ENCODE measurements at regions not wholly inside any gene's neighbourhood (a gene's known extent, or its start where the extent isn't known, plus 50 kb on each side); places are given as distances from the start of the nearest gene placed in this dataset.
A peak's percentile ranks its signal among the peaks of the same experiment; 100 is the strongest.

DNA sequence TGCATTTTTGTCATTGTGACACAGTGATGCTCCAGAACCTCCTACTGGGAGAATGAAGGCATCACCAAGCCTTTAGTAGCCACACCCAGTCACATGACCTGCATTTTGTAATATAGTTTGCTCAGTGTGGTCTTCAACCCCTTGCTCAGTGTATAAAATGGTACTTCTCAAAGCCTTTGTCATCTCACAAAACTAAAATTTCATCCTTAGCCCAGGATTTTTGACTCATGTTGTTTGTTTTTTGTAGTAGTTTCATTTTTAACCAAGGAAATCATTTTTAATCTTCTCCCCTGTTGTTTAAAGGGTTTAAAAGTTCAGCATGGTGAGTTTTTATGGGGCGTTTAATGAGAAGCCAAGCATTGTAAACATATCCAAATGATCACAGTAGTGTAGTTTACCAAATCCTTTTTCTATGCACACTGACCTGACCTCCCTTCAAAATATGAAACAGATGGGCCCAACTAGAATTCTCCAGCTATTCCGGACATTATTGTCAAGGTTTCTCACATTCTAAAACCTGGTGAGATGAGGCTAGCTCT lies 123.5 kb upstream of the IL12A start:
- peak overlapping the region in 1 of 8 donors; percentile 11 for H3K27ac ChIP-seq
- no peak for DNase-seq
- H3K4me1 ChIP-seq, result peaks cover 6 to 24% (median 16%) of the 10 kb centered on the region in 6 donors
- H3K4me3 ChIP-seq, result no peak overlapping the region
- H3K27me3 ChIP-seq (replicated peaks in 1 of 7), result no peaks in the 10 kb centered on the region
- intact Hi-C loops (cut with DNase I; ENCODE audit: low total_unique reads), result no loop called here
- no peaks in the 10 kb centered on the region for H3K9me3 ChIP-seq
- WGBS, 5 donors, result 77 to 93% (median 87%) methylated on average over 2 of the region's 2 CpGs
- TF ChIP-seq POLR2A (IDR thresholded peaks at IDR 0.05) (no peak), POLR2AphosphoS5 (IDR thresholded peaks at IDR 0.05) (no peak)
- TF ChIP-seq, protein P1, sequence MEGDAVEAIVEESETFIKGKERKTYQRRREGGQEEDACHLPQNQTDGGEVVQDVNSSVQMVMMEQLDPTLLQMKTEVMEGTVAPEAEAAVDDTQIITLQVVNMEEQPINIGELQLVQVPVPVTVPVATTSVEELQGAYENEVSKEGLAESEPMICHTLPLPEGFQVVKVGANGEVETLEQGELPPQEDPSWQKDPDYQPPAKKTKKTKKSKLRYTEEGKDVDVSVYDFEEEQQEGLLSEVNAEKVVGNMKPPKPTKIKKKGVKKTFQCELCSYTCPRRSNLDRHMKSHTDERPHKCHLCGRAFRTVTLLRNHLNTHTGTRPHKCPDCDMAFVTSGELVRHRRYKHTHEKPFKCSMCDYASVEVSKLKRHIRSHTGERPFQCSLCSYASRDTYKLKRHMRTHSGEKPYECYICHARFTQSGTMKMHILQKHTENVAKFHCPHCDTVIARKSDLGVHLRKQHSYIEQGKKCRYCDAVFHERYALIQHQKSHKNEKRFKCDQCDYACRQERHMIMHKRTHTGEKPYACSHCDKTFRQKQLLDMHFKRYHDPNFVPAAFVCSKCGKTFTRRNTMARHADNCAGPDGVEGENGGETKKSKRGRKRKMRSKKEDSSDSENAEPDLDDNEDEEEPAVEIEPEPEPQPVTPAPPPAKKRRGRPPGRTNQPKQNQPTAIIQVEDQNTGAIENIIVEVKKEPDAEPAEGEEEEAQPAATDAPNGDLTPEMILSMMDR (IDR thresholded peaks at IDR 0.05 in 8 of 11, conservative IDR thresholded peaks at IDR 0.05 in 3 of 11), result no peak
- H3K36me3 ChIP-seq, result no peaks in the 10 kb centered on the region

DNA sequence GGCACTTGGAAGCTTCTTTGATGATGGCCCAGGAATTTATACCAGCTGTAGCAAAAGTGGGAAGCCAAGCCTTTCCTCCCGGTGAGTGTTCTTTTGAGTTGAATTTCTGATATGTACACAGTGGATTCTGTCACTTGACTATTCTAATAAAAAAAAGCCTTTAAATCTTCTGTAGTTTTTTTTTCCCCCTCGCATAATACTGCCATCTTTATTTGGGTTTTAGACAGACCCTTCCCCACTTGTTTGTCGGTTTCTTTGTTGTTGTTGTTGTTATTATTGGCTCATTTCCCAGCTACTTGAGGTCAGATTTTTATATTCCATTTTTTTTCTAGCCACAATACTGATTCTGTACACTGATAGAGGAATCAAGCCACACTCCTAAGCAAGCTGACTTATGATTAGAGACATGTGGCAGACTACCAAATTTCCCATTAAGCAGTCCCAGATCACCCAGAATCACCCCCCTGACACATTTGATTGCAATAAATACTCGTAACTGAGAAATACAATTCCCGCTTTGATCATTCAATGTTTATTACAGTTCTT lies 122.4 kb upstream of the IL12A start:
- peak overlapping the region in 1 of 8 donors; percentile 11 for H3K27ac ChIP-seq
- no peaks in the 10 kb centered on the region for H3K27me3 ChIP-seq (replicated peaks in 1 of 7)
- DNase-seq, result no peak
- H3K36me3 ChIP-seq, result no peaks in the 10 kb centered on the region
- intact Hi-C loops (cut with DNase I; ENCODE audit: low total_unique reads), result no loop called here
- 58 to 73% (median 62%) methylated on average over 5 of the region's 5 CpGs for WGBS, 5 donors
- TF ChIP-seq POLR2AphosphoS5 (IDR thresholded peaks at IDR 0.05), result no peak
- TF ChIP-seq POLR2A (IDR thresholded peaks at IDR 0.05), result no peak
- TF ChIP-seq, protein P1 (IDR thresholded peaks at IDR 0.05 in 8 of 11, conservative IDR thresholded peaks at IDR 0.05 in 3 of 11), result no peak
- H3K9me3 ChIP-seq, result no peaks in the 10 kb centered on the region
- peaks cover 4 to 12% (median 5%) of the 10 kb centered on the region in 6 donors for H3K4me1 ChIP-seq
- H3K4me3 ChIP-seq, result no peak overlapping the region

DNA sequence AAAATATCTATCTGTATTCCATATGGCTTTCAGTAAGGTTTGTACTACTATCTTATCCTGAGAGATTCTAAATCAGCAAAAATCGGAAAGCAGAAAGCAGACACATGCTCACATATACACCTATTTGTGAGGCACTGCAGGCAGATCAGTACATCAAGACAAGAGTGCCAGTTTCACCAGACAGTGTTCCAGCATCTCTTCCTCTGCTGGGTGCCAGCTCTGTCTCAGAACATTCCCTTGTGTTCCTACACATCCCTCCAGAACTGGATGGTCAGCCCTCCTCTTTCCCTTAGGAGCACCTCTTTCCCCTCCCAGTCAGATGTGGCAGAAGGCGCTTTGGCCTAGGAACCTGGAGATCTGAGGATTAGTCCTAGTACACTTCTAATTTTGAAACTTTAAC lies 121.3 kb upstream of the IL12A start:
- DNase-seq, result no peak
- Histone ChIP-seq H3K4me1 (peaks cover 0 to 8% (median 0%) of the 10 kb centered on the region in 6 donors), H3K9me3 (no peaks in the 10 kb centered on the region), H3K27me3 (replicated peaks in 1 of 7) (no peaks in the 10 kb centered on the region), H3K36me3 (no peaks in the 10 kb centered on the region), H3K4me3 (no peak overlapping the region), H3K27ac (no peak overlapping the region)
- 87 to 97% (median 90%) methylated on average over 2 of the region's 2 CpGs for WGBS, 5 donors
- intact Hi-C loops (cut with DNase I; ENCODE audit: low total_unique reads), result no loop called here
- no peak for TF ChIP-seq POLR2A (IDR thresholded peaks at IDR 0.05)
- no peak for TF ChIP-seq POLR2AphosphoS5 (IDR thresholded peaks at IDR 0.05)
- TF ChIP-seq, protein P1 (IDR thresholded peaks at IDR 0.05 in 8 of 11, conservative IDR thresholded peaks at IDR 0.05 in 3 of 11), result no peak

DNA sequence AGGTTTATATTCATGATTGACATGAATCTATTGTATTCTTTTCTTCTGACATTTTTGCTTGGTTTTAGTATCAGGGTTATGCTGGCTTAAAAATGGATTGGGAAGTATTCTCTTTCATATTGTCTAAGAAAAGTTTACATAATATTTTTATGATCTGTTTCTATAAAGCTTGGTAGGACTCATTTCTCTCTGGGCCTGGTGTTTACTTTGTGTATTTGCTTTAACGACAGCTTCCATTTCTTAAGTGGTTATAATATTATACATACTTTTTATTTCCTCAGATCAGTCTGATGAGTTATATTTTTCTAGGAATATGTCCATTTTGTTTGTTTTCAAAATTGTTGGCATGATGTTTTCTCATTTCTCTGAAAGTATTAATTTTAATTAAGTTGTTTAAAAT lies 117.9 kb upstream of the IL12A start:
- intact Hi-C loops (cut with DNase I; ENCODE audit: low total_unique reads), result no loop called here
- Histone ChIP-seq H3K36me3 (no peaks in the 10 kb centered on the region), H3K9me3 (no peaks in the 10 kb centered on the region), H3K4me1 (peaks cover 0 to 9% (median 2%) of the 10 kb centered on the region in 6 donors), H3K27me3 (replicated peaks in 1 of 7) (no peaks in the 10 kb centered on the region), H3K4me3 (no peak overlapping the region), H3K27ac (no peak overlapping the region)
- TF ChIP-seq, protein P1 (IDR thresholded peaks at IDR 0.05 in 8 of 11, conservative IDR thresholded peaks at IDR 0.05 in 3 of 11), result no peak
- no peak for TF ChIP-seq POLR2A (IDR thresholded peaks at IDR 0.05)
- no peak for TF ChIP-seq POLR2AphosphoS5 (IDR thresholded peaks at IDR 0.05)
- 79 to 94% (median 82%) methylated on average over 1 of the region's 1 CpG for WGBS, 5 donors
- no peak for DNase-seq

Measured in spleen (tissue), 11 donors.